ENCODE measurements at regions not wholly inside any gene's neighbourhood (a gene's known extent, or its start where the extent isn't known, plus 50 kb on each side); places are given as distances from the start of the nearest gene placed in this dataset.

GRCh38 chr13:90287521-90287920, 1060.0 kb upstream of the MIR17HG start:
- ChIA-PET POLR2A (no interaction called here), RAD21 (ENCODE audit: low non-redundant PET in 1 of 2, low total read pairs in 2 of 2, uncharacterized antibody in 2 of 2, unreplicated experiment in 2 of 2) (no interaction called here), CTCF (no interaction called here)
- ATAC-seq (no peak), DNase-seq (ENCODE audit: low read depth, low spot score) (no peak)
- BruUV-seq (replicated peaks) = no TSS peak
- H3K36me3 ChIP-seq (ENCODE audit: control insufficient read depth in 1 of 2, insufficient read depth in 2 of 2, low read length in 2 of 2) = no peaks in the 10 kb centered on the region
- no peak overlapping the region for H3K4me2 ChIP-seq (ENCODE audit: low read length)
- H3K4me1 ChIP-seq (ENCODE audit: control insufficient read depth in 1 of 2, insufficient read depth in 2 of 2, low read length in 2 of 2) = no peaks in the 10 kb centered on the region
- H3K9me2 ChIP-seq (ENCODE audit: insufficient read depth) = no peaks in the 10 kb centered on the region
- no peak overlapping the region for H2AFZ ChIP-seq (ENCODE audit: low read depth, low read length, poor library complexity, severe bottlenecking)
- no peaks in the 10 kb centered on the region for H4K20me1 ChIP-seq (ENCODE audit: insufficient read depth)
- H3K27ac ChIP-seq (ENCODE audit: low read depth, low read length) = no peak overlapping the region
- TF ChIP-seq SIN3A (IDR thresholded peaks at IDR 0.05; ENCODE audit: low read depth) = no peak
- TF ChIP-seq POLR2A (IDR thresholded peaks at IDR 0.05; ENCODE audit: borderline replicate concordance, extremely low read depth, insufficient read depth, insufficient read length) = no peak
- TF ChIP-seq CEBPB (IDR thresholded peaks at IDR 0.05; ENCODE audit: low read depth) = no peak
- no peak for TF ChIP-seq EZH2 (IDR thresholded peaks at IDR 0.05)
- TF ChIP-seq EZH2phosphoT487 (IDR thresholded peaks at IDR 0.05; ENCODE audit: borderline replicate concordance) = no peak
- TF ChIP-seq FOSL1 (IDR thresholded peaks at IDR 0.05; ENCODE audit: low read depth) = no peak
- TF ChIP-seq SP1 (IDR thresholded peaks at IDR 0.05; ENCODE audit: low read depth) = no peak
- no peak for TF ChIP-seq JUND (IDR thresholded peaks at IDR 0.05)
- TF ChIP-seq REST (IDR thresholded peaks at IDR 0.05; ENCODE audit: low read depth) = no peak
- no peak for TF ChIP-seq YY1 (IDR thresholded peaks at IDR 0.05; ENCODE audit: extremely low read depth, insufficient replicate concordance, low read depth, low read length)
- no peak for TF ChIP-seq RAD21 (IDR thresholded peaks at IDR 0.05; ENCODE audit: low read depth)
- TF ChIP-seq ATF3 (IDR thresholded peaks at IDR 0.05) = no peak
- TF ChIP-seq CTCF (IDR thresholded peaks at IDR 0.05 in 2 of 3, conservative IDR thresholded peaks at IDR 0.05 in 1 of 3; ENCODE audit: borderline replicate concordance in 1 of 3, insufficient read depth in 1 of 3, low read depth in 2 of 3, low read length in 2 of 3) = no peak
- no peak for TF ChIP-seq TCF7L2 (IDR thresholded peaks at IDR 0.05; ENCODE audit: borderline replicate concordance, extremely low read depth, insufficient read depth, insufficient read length)
- no peak for TF ChIP-seq SRF (IDR thresholded peaks at IDR 0.05; ENCODE audit: low read depth)
- TF ChIP-seq POLR2AphosphoS5 (IDR thresholded peaks at IDR 0.05; ENCODE audit: low read depth, low read length) = no peak
- no peak for TF ChIP-seq EGR1 (IDR thresholded peaks at IDR 0.05; ENCODE audit: low read depth)
- intact Hi-C loops (cut with micrococcal nuclease) = no loop called here
- H3K4me3 ChIP-seq (replicated peaks in 1 of 2; ENCODE audit: low read depth in 1 of 2, low read length in 2 of 2) = no peak overlapping the region
- no peak overlapping the region for H3K9ac ChIP-seq (ENCODE audit: low read length)
- H3K9me3 ChIP-seq (ENCODE audit: control insufficient read depth in 1 of 2, insufficient read depth in 1 of 2, low read depth in 1 of 2, low read length in 2 of 2) = no peaks in the 10 kb centered on the region
- H3K27me3 ChIP-seq (ENCODE audit: insufficient read depth, low read length) = no peaks in the 10 kb centered on the region
- H3K79me2 ChIP-seq (ENCODE audit: insufficient read depth, low read length) = no peaks in the 10 kb centered on the region

All from HCT116 (cell line).